ENCODE measurements at regions not wholly inside any gene's neighbourhood (a gene's known extent, or its start where the extent isn't known, plus 50 kb on each side); places are given as distances from the start of the nearest gene placed in this dataset.

DNA sequence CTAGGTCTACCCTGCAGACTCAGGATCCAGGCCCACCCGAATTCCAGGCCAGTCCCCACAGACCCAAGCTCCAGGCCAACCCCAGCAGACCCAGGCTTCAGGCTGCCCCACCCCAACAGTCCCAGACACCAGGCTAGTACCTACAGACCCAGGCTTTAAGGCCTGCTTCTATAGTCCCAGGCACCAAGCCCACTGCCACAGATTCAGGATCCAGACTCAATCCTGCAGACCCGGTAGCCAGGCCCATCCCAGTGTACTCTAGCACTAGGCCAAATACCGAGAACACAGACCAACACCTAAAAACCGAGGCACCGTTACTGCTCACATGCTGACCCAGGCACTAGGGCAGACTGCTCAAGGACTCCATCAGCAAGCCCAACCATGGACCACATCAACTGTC is 862.3 kb downstream of the UQCRFS1 start:
- TF ChIP-seq POLR2A (IDR thresholded peaks at IDR 0.05) = no peak
- no peak for TF ChIP-seq CTCF (IDR thresholded peaks at IDR 0.05)

Data from vagina (tissue), 2 donors.